HG03460 (cell line): ENCODE measurements at regions not wholly inside any gene's neighbourhood (a gene's known extent, or its start where the extent isn't known, plus 50 kb on each side); places are given as distances from the start of the nearest gene placed in this dataset.
"Not testable (repeated sequence)": the region's sequence is repeated elsewhere in the genome, so short reads cannot be mapped to it uniquely, and the experiment has no call there.

Source experiments
- ATAC-seq: cut with Tn5 transposase; IDR thresholded peaks from one replicate; pipeline ENCODE4 v1.9.1; 2021; ENCODE audit not compliant: unreplicated experiment

GRCh38 chr16:10272250-10272854 lies 90.1 kb upstream of the GRIN2A start:
- not testable (repeated sequence) for ATAC-seq

GRCh38 chr16:10275214-10275996 lies 93.2 kb upstream of the GRIN2A start:
- ATAC-seq, result peak; percentile 92

GRCh38 chr16:10277597-10277996 lies 95.4 kb upstream of the GRIN2A start:
- ATAC-seq, result no peak

- no peak for ATAC-seq
Measured at GRCh38 chr16:10280262-10281170, 98.3 kb upstream of the GRIN2A start.

- ATAC-seq, result no peak
Measured at GRCh38 chr16:10282367-10282766, 100.1 kb upstream of the GRIN2A start.

- ATAC-seq, result not testable (repeated sequence)
Measured at GRCh38 chr16:10283246-10283645, 101.0 kb upstream of the GRIN2A start.

DNA sequence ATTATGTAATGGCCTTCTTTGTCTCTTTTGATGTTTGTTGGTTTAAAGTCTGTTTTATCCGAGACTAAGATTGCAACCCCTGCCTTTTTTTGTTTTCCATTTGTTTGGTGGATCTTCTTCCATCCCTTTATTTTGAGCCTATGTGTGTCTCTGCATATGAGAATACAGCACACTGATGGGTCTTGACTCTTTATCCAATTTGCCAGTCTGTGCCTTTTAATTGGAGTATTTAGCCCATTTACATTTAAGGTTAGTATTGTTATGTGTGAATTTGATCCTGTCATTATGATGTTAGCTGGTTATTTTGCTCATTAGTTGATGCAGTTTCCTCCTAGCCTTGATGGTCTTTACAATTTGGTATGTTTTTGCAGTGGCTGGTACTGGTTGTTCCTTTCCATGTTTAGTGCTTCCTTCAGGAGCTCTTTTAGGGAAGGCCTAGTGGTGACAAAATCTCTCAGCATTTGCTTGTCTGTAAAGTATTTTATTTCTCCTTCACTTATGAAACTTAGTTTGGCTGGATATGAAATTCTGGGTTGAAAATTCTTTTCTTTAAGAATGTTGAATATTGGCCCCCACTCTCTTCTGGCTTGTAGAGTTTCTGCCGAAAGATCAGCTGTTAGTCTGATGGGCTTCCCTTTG lies 95.3 kb upstream of the ATF7IP2 start:
- not testable (repeated sequence) for ATAC-seq

GRCh38 chr16:10292197-10292596 lies 93.7 kb upstream of the ATF7IP2 start:
- ATAC-seq, result not testable (repeated sequence)

DNA sequence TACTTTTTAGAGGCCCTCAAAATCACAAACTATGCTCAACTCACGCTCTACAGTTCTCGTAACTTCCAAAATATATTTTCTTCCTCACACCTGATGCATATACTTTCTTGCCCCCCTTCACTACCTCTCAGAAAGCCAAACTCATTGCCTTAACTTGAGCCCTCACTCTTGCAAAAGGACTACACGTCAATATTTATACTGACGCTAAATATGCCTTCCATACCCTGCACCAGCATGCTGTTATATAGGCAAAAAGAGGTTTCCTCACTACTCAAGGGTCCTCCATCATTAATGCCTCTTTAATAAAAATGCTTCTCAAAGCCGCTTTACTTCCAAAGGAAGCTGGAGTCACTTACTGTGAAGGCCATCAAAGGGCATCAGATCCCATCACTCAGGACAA lies 92.9 kb upstream of the ATF7IP2 start:
- ATAC-seq, result not testable (repeated sequence)

GRCh38 chr16:10294153-10294552 lies 91.7 kb upstream of the ATF7IP2 start:
- not testable (repeated sequence) for ATAC-seq

DNA sequence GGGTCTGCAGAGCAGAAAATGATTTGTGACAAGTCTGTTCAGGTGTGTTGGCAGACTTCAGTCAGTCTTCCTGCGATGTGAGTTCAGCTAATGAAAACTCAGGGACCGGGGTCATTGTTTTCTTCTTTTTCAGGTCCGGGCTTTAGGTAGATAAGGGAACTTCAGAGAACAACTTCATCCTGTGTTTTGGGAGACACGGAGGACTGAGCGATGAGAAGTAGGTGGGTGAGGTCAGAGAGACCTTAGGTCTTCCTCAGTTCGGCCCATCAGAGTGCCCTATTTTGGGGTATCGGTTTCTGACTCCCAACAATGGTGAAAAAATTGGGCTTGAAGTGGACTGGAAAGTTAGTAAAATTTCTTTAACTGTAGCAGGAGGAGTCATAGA lies 88.9 kb upstream of the ATF7IP2 start:
- ATAC-seq, result peak; percentile 27

DNA sequence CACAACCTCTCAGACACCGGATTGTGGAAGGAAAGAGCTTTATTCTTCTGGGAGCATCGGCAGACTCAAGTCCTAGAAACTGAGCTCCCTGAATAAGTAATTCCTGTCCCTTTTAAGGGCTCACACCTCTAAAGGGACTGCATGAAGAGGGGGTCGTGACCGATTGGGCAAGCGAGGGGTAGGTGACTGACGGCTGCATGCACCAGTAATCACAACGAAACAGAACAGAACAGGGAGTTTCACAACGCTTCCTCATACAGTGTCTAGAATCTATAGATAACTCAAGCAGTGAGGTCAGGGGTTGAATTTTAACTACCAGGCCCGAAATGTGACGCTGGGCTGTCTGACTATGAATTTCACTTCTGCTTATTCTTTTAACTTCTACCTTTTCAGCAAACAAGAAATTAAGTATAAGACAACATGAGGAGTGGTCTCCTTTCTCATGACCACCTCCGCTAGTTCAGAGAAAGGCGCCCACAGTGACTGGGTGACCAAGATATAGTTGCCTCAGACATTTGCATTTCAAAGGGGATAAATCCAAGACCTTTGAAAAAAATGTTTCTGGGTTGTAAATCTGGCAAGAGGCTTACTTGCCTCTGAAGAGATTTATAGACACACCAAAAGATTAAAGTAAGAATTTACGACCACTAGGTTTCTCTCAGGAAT lies 88.4 kb upstream of the ATF7IP2 start:
- ATAC-seq, result peak; percentile 96

GRCh38 chr16:10300905-10301304 lies 85.0 kb upstream of the ATF7IP2 start:
- ATAC-seq, result no peak

GRCh38 chr16:10301547-10301946 lies 84.3 kb upstream of the ATF7IP2 start:
- ATAC-seq, result not testable (repeated sequence)

GRCh38 chr16:10305912-10306311 lies 79.9 kb upstream of the ATF7IP2 start:
- ATAC-seq, result no peak

- no peak for ATAC-seq
Measured at GRCh38 chr16:10308305-10309193, 77.3 kb upstream of the ATF7IP2 start.

DNA sequence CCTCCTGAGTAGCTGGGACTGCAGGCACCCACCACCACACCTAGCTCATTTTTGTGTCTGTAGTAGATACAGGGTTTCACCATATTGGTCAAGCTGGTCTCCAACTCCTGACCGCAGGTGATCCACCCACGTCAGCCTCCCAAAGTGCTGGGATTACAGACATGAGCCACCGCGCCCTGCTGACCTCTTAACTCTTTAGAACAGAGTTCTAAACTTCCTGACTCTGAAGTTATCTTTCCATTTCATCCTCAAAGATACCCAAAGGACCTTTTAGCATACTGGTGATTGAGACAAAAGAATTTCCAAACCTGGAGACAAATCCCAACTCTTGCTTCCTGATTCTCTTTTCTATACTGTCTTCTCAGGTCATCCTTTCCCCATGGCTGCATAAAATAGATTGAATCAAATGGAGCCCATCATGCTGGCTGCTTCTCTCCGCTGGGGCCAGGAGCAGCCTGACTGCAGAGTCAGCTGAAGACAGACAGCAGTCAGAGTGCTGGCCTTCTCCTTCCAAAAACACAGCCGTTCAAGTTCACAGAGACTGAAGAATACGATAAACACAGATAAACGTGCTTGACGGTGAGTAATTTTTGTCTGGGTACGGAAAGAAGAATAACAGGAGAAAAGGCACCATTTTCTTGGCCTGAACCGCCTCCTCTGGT lies 76.5 kb upstream of the ATF7IP2 start:
- ATAC-seq, result no peak

DNA sequence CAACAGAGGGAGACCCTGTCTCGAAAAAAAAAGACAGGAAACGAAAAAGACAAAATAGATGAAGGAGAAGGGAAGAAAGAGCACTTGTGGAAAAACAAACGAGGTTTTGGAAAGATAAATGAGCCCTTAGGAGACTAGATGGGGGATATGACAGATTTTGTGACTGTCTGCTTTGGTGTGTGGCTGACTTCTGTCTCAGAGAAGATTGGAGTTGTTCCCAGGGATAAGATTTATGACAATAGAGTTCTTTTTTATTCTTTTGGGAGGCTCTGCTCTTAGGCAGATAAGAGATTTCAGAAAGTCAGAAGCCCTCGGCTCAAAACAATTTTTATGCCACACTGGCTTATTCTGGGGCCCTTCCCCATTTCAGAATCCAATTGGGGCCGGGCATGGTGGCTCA lies 73.9 kb upstream of the ATF7IP2 start:
- ATAC-seq, result no peak
